Eye (tissue), 1 donor: ENCODE measurements at regions not wholly inside any gene's neighbourhood (a gene's known extent, or its start where the extent isn't known, plus 50 kb on each side); places are given as distances from the start of the nearest gene placed in this dataset.

Experiments
- DNase-seq: peaks from one replicate; pipeline ENCODE4 v3.0.0-alpha.2; 2015

DNA sequence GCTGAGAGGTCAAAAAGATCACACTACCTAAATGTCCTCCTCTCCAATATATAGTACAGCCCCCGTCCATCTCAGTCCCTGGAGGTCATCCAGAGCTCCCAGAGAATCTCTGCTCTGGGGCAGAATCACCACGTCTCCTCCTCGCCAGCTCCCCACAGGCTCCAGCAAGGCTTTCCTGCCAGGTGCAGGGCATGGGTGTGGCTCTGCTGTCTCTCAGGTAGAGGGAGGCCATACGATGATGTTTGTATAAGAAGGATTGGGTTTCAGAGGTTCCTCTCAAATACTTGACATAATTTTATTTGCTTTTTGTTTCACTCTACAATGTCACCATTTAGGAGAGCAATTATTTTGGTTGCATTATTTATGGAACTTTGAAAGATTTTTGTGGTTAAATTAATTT, 98.3 kb upstream of the PRSS58 start:
- no peak for DNase-seq

DNA sequence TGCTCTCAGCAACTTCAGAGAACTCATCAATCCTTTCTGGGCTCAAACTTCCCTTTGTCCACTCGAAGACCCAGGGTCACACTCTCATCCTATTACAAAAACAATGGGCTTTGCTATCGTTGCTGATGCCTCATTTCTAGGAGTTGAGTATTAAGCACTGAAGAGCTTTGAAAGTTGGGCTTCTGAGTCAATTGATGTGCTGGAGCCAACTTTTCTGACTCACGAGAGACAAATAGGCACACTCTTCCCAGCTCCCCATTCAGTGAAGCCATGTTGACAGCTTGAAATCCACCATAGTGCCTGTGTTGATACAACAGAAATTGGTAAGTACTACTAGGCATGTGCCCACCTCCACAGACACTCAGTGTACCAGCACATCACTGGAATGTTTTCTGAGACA, 97.5 kb upstream of the PRSS58 start:
- no peak for DNase-seq

DNA sequence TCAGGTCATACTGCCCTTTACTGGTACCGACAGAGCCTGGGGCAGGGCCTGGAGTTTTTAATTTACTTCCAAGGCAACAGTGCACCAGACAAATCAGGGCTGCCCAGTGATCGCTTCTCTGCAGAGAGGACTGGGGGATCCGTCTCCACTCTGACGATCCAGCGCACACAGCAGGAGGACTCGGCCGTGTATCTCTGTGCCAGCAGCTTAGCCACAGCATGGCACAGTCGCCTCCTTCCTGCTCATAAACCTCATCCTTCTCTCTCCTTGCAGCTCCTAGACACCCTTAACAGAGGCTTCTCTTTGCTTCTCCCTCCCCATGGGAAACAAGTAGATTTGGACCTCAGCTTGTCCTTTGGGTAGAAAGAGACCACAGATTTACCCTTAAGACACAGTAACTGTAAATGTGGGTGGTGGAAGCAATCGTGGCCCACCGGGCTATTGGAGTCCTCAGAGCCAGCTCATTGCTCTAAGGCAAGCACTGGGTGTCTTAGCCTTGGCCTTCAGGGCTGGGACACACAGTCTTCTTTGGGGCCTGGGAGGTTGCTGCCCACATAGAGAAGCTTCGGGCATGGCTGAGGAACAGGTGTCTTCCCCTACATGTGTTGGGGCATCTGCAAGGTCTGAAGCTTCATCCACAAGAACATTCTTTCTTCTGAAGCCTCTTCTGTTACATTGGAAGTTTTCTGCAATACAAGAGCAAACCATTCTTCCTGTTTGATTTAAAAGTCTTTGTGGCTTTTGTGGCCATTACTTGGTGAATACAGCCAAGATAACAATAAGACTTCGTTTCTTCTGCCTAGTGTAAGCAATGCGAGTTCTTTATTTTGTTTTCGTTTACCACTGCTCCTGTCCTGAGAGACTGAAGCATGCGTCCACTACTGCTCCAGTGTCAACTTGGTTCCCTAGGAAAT, 95.5 kb upstream of the PRSS58 start:
- DNase-seq = no peak

DNA sequence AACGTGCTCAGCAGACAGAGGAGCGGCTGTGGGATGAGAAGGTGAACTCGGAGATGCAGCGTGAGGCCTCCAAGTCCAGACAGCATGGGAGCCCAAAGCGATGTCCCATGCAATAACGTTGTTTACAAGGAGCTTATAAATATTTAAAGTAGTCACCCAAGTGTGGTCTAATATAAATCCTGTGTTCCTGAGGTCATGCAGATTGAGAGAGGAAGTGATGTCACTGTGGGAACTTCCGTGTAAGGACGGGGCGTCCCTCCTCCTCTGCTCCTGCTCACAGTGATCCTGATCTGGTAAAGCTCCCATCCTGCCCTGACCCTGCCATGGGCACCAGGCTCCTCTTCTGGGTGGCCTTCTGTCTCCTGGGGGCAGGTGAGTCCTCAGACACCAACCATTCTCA, 94.7 kb upstream of the PRSS58 start:
- DNase-seq = no peak

DNA sequence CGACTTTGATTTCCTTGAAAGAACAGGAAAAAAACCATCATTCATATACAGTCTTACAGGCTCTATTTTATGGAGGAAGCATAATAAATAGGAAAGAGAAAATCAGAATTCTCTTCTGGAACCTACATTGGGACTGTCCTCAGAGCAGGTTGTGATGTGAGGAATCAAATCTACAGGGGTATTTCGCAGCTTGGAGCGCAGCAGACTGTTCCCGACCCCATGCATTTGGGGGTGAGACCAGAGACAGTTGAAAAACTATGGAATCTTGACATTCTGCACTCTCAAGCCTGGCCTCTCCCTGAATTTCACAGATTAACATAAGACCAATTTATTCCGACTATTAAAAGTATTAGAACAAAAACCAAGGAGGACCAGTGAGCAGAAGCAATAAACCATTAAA, 93.3 kb upstream of the PRSS58 start:
- DNase-seq = no peak

DNA sequence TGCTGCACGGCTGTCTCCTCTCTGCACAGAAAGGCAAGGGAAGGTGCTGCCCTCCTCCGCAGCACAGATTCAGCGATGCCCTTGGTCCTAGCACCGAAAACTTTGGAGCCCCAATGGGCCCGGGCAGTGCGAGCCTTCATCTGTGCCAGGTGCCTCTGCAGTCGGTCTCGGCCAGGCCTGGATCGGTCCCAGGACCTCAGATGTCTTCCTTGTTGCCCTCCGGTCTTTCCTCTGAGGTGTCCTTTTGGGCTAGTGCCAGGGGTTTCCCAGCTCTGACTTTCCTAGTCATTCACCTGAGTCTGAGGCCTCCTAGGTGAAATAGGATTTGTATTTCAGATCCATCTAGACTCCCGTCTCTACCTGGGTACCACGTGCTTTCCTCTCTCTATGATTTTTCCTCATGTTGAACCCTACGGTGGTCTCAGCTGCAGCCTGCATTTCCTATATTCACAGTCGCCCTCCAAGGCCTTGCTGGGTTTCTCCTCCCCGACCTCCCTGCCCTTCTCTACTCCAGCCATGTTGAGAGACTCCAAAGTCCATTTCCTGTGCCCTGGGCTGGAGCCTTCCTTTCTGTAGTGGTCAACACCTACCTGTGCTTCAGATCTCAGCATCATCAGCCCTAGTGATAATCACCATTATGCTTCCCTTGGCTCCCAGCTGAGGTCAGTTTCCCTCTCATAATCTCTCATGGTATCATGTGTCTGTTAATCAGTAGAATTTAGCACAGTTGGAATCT, 92.0 kb upstream of the PRSS58 start:
- DNase-seq = no peak

DNA sequence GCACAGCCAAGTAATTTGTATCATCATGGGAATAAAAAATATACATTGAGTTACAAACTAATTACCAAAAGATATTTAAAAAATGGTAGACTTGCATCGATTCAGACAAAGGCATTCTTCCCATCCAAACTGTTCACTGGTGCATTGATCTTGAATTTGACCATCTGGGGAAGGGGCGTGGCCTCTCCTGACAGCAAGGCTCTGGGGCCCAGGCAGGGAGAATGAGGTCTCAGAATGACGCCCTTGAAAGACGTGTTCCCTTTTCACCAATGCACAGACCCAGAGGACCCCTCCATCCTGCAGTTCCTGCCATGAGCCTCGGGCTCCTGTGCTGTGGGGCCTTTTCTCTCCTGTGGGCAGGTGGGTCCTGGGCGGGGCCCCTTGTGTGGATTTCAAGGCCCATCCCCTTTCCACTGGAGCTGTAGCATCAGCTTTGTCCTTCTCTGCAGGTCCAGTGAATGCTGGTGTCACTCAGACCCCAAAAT, 91.1 kb upstream of the PRSS58 start:
- peak; percentile 32 for DNase-seq

DNA sequence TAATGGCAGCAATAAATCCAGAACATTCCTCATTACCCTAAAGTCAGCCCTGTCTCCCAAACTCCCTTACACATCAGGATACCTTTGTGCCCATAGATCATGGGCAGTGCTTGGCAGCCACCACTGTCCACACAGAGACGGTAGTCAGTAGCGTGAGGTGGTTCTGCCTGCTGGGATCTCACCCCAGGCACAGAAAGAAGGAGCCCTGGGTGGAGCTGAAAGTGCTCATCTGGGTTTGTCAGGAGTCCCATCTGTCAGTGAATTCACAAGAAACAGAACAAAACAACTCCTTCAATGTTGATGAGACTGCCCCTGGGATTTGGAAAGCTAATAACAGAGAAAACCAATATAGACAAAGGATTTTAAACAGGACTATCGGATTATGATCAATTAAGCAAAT, 90.2 kb upstream of the PRSS58 start:
- DNase-seq = no peak

DNA sequence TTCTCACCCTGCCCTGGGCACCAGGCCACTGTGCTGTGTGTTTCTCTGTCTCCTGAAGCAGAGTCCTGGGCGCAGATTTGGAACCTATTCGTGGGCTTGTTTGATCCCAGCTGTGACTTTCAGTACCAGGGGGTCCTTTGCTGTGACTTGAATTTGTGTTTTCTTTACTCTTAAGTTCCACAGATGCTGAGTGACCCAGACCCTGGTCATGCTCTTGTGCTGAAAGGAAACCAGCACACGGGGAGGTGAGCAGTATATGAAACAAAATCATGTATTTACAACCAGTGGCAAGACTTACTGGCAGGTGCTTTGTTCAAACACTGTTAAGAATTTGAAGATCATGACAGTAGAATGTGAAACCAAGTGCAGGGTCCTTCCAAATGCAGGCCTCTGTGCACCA, 89.2 kb upstream of the PRSS58 start:
- DNase-seq = no peak

DNA sequence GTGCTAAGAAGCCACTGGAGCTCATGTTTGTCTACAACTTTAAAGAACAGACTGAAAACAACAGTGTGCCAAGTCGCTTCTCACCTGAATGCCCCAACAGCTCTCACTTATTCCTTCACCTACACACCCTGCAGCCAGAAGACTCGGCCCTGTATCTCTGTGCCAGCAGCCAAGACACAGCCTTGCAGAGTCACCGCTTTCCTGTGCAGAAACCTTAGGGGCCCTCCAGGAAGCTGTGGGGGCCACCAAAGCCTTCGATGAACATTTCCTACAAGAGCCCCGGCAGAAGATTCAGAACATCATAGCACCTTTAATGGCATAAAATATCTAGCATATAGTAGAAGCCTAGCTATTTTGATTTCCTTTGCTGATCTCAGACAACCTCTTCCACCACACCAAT, 88.0 kb upstream of the PRSS58 start:
- DNase-seq = no peak

DNA sequence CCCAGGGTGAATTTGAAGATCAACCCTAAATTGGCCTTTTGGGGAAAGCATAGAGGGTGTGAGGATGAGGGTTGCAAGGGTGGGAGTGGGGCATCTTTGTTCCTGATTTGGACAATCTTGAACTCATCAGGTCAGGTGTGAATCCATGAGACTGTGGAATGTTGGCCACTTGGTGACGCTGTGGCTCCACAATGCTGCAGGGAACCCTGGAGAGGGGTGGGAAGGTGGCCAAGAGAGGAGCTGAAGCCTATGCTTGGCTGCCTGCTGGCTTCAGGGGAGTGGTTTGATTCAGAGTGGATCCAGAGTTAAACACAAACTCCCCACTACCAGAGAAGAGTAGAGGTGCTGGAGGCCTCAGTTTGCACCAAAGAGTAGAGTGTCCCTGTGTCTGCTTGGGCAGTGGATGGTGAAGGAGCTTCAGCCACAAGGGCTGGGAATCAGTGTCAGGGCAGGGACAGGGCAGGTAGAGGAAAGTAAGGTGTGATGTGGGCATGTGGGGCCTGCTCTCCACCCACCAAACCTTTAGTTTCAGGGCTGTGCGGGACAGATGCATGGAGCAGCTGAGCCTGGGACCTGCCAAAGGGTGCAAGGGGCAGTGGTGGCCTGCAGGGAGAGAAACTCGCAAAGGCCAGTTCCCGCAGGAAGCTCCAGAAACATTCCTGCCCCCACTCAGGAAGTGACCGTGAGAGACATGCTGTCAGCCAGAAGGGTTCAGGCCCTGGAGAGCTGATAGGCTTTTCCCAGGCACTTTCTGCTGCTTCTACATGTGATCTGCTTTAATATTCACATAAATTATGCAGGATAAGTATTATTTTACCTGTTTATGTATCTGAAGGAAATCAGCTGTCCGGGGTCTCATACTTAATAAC, 81.0 kb upstream of the PRSS58 start:
- DNase-seq = peak; percentile 51

DNA sequence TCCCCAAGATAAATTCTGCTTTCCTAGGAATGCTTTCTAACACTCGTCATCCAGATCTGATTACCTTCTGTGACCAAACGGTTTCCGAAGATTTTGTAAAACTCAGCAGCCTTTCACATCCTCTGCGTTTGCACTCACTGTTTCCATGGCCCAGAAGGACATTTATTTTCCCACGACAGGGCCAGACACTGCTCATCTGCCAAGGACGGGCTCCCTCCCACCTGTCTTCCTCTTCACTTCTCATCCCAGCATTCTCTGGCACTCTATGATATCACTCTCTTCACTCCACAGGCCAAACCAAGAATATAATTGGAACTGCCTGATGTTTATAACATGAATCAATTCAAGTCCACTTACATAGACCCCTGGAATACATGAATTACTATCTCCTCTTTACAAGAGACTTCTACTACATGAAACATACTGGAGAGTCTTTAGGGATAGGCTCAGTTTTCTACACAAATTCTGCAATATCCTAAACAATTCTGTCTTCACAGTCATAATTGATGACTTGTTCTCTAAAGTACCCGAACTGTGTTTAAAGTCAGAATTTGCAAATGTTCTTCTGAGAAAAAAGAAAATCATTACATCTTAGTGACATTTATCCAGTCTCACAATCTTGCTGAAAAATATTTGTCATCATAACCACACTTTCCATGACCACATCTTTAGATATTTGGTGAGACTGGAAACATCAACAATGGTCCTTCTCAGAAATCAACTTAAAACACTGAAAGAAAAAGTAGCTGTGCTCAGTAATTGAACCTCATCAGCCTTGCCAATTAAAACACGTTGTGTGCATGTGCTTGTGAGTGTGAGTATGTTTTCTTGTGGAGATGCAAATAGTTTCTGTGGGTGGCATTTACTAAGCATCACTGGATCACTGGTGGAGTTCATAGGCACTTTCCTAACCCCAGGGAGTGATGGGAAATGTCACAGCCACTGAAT, 79.5 kb upstream of the PRSS58 start:
- DNase-seq = no peak

DNA sequence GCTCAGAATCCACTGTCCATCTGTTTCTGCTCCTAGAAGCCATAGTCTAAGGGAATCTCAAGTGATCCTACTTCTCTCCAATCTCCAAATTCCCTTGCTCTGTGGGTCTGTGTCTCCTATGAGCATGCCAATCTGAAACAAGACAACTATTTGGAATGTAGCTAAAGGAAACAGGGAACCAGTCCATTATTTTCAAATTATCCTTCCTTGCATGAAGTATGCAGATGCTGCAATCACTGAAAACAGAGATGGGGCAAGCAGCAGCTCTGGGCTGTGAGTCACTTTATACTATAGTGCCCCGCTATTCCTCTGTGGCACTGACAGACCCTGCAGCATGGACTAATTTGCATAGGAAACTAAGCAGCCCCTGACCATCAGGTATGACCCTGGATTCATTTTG, 76.9 kb upstream of the PRSS58 start:
- DNase-seq = no peak

DNA sequence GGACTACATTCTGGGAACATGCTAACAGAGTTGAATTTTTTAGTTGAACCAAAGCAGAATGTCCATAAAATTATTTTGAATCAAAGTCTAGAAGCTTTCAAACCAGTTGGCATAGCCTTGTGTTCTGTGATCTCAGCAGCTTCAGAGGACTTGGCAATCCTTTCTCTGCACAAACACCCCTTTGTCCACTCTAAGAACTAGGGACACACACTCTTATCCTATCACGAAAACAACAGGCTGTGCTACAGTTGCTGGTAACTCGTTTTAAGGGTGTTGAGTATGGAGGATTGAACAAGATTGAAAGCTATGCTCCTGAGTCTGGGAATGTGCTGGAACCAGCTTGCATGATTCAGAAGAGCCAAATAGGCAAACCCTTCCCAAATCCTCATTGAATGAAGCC, 76.4 kb upstream of the PRSS58 start:
- no peak for DNase-seq

DNA sequence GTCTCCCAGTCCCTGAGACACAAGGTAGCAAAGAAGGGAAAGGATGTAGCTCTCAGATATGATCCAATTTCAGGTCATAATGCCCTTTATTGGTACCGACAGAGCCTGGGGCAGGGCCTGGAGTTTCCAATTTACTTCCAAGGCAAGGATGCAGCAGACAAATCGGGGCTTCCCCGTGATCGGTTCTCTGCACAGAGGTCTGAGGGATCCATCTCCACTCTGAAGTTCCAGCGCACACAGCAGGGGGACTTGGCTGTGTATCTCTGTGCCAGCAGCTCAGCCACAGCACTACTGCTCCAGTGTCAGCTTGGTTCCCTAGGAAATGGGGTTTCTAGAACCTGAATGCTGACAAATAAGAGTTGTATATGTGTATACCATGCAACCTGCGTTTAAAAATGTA, 74.6 kb upstream of the PRSS58 start:
- DNase-seq = no peak

DNA sequence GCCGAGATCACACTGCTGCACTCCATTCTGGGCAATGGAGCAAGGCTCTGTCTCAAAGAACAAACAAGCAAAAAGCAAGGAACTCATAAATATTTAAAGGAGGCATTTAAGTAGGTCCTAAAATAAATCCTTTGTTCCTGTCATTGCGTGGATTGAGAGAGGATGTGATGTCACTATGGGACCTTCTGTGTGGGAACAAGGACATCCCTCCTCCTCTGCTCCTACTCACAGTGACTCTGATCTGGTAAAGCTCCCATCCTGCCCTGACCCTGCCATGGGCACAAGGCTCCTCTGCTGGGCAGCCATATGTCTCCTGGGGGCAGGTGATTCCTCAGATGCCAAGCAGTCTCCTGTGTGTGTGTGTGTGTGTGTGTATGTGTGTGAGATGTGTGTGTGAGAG, 74.1 kb upstream of the PRSS58 start:
- DNase-seq = no peak

DNA sequence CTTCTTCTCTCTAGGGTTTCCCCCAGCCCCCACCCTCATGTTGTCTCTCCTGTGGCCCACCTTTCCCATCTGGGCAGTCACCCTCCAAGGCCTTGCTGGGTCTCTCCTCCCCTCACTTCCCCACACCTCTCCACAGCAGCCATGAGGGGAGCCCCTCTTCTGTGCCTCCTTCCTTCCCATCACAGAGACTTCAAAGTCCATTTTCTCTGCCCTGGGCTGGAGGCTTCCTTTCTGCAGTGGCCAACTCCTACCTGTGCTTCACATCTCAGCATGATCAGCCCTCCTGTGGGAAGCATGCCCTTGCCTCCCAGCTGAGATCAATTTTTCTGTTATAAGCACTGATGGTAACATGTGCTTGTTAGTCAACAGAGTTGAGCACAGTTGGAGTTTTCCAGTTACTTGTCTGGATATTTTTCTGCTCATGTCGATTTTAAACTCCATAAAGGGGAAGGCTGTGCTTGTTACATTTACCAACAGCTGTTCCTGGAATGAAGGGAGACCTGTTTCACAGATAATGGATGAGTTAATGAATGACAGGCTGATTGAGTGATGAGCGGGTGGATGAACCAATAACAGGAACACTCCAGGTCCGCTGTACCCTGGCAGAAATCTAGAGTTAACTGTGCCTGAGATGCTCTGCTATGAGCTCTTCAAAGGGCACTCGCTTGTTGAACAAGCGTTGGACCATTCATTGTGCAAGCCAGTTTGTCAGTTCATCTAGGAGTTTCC, 71.4 kb upstream of the PRSS58 start:
- peak; percentile 39 for DNase-seq

DNA sequence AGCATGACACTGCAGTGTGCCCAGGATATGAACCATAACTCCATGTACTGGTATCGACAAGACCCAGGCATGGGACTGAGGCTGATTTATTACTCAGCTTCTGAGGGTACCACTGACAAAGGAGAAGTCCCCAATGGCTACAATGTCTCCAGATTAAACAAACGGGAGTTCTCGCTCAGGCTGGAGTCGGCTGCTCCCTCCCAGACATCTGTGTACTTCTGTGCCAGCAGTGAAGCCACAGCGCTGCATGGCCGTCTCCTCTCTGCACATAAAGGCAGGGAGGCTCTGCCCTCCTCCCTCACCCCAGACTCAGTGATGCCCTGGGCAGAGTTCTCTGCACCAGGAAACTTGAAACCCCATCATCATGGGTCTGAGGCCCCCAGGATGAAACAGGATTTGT, 70.7 kb upstream of the PRSS58 start:
- DNase-seq = no peak

DNA sequence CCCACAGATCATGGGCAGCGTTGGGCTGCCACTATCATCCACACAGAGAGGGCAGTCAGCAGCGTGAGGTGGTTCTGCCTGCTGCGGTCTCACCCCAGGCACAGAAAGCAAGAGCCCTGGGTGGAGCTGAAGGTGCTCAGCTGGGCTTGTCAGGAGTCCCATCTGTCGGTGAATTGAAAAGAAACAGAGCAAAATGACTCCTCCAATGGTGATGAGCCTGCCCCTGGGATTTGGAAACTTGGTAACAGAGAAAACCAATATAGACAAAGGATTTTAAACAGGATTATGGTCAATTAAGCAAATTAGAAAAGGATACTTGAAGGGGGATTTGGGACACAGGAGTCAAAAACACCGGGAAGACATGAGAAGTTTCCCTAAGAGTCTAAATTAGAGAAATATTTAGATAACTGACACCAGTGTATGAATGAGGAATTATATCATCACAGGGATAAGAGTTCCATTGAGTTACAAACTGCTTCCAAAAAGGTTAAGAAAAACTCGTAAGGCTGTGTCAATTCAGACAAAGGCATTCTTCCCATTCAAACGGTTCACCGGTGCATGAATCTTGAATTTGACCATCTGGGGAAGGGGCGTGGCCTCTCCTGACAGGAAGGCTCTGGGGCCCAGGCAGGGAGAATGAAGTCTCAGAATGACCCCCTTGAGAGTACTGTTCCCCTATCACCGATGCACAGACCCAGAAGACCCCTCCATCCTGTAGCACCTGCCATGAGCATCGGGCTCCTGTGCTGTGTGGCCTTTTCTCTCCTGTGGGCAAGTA, 70.0 kb upstream of the PRSS58 start:
- DNase-seq = peak; percentile 93

DNA sequence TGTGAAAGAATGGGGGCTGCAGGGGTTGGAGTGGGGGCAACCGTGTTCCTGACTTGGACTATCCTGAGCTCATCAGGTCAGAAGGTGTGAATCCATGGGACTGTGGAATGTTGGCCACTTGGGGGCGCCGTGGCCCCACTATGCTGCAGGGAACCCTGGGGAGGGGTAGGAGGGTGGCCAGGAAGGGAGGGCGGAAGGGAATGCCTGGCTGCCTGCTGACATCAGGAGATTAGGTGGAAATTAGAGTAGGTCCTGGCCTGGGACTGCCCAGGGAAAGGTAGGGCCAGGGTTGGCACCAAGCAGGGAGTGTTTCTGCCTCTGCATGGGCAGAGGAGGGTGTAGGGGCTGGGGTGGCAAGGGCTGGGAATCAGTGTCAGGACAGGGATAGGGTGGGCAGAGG, 65.8 kb upstream of the PRSS58 start:
- peak; percentile 76 for DNase-seq

DNA sequence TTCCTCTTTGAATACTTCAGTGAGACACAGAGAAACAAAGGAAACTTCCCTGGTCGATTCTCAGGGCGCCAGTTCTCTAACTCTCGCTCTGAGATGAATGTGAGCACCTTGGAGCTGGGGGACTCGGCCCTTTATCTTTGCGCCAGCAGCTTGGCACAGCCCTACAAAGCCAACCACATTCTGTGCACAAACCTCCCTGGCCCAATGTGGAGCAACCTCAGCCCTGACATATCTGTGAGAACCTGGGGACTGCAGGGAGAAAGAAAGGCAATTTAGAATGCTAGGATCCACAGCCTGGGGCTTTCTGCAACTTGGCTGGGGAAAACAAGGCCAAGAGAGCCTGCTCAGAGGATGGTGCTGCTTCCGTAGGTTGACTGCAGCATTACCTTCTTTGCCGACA, 63.5 kb upstream of the PRSS58 start:
- DNase-seq = no peak
